ENCODE measurements at regions not wholly inside any gene's neighbourhood (a gene's known extent, or its start where the extent isn't known, plus 50 kb on each side); places are given as distances from the start of the nearest gene placed in this dataset.
"Not testable (repeated sequence)": the region's sequence is repeated elsewhere in the genome, so short reads cannot be mapped to it uniquely, and the experiment has no call there.

DNA sequence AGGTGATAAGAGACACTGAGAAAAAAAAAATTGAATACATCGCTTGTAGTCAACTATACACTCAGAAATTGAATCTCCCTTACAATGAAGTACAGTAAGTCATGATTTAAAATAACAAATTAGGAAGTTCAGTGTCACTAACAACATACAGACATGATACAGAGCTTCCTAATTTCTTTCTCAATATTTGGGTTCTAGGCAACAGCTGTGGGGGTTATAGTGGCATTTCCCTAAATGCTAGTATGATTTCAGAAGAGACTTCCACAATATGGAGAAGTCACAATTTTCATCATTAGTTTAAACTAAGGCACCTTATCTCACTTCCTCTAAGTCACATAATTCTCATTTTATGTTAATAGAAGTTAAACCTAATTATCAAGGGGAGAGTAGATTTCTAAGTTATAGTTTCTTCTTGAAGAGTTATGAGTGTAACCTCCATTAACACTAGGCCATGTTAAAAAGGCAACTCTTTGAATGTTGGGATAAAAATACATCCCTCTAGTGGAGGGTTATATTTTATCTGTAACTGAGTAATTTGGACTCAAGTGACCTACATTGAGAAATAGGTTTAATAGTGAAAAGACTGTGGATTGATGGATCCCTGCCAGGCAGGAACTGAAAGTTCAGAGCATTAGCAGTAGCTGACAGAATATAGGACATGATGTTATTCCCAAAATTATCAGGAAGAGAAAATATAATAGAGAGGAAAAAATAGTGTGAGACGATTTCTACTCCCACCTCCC lies 286.0 kb upstream of the SUCLG2 start:
- DNase-seq, result peak; percentile 39 to 58

DNA sequence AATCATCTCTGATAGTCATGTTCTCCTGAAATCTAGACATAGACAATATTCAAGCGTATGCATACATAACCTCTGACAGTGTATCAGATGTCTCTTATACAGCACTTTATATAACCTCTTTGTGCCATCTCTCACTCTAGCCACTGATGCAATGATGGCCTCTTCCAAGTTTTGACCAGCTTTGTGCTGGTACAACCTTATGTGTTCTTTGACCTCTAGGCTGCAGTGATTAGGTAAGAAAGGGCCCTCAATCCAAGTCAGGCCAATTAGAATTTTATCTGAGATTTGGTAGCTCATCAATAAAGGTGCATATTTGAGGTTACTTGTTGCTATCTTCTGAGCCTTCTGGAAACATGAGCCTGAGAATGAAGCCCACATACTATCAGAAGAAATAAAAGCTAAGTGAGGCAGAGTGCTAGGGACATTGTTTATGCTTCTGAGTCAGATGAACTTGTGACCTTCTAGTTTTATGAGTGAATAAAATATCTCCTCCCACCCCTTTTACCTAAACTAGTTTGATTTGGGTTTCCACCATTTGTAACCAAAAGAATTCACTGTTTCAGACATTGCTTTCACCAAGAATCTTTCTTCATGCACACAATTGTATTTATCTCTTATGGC lies 283.2 kb upstream of the SUCLG2 start:
- DNase-seq, result no peak

DNA sequence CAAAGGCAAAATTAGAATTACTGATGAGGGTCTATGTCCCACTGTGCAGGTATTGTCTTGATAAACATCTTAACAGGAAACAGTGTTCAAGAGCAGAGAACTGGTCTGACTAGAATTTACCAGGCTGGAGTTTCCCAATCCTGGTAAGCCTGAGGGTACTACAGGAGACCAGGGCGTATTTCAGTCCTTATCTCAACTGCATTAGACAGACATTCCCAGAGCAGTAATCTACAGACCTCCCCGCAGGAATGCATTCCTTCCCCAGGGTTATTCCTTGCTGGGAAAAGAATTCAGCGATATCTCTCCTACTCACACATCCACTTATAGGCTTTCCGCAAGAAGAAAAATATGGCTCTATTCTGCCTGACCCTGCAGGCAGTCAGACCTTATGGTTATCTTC lies 276.0 kb upstream of the SUCLG2 start:
- not testable (repeated sequence) for DNase-seq

DNA sequence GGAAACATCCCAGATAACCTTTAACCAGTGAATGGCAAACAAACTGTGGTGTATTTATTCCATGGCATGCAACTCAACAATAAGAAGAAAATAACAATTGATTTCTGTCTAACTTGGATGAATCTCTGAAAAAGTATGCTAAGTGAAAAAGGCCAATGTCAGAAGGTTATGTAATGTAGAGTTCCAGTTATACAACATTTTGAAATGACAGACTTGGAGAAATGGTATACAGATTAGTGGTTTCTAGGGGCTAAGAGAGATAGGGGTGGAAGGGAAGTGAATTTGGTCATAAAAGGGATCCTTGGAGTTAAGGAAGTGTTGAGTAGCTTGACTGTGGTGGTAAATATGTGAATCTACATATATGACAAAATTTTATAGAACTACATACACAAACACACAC lies 269.4 kb upstream of the SUCLG2 start:
- DNase-seq, result peak; percentile 5 to 15

DNA sequence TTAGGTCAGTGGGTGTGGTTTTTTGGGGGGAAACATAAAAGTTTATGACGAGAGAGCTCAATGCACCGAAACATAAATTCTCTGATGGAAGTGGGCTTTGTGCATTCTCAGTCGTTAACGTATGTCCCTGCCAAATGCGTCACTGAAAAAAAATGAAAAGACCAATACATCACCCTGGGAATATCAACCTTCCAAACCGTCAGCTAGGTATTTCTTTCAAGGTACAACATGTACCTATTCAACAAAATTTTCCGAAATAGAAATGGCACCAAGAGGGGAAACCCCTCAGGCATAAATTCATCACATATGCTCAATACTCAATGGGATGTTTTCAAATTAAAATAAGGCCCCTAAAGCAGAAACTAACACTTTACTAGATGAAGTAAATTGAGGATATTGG lies 266.6 kb upstream of the SUCLG2 start:
- DNase-seq, result no peak

DNA sequence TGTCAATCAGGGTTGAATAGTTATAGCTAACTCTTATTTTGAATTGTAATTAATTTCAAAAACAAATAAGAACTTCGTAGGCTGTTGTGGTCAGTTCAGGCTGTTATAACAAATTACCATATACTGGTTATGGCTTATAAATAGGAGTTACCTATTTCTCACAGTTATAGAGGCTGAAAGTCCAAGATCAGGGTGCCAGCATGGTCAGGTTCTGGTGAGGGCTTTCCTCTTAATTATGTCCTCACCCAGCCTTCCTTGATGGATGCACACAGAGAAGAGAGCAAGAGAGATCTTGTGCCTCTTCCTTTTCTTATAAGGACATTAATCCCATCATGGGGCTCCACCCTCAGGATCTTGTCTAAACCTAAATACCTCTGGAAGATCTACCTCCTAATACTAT lies 265.9 kb upstream of the SUCLG2 start:
- no peak for DNase-seq

DNA sequence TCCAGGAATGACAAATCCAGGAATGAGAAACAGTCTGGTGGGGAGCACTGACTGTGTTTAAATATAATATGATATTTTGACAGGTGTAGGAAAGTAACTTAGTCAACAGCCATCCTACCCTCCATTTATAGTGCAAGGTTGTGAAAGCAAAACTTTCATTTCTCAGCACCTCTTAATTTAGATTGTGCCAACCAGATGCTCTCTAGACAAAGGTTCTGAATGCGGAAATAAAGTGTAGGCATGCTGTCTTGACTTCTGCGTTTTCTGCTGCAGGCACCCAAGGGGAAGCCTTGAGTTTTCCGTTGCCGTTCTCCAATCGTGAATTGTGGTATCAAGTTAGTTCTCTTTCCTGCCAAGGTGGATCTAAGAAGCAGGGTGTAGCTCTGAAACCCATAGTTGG lies 261.9 kb upstream of the SUCLG2 start:
- no peak for DNase-seq

DNA sequence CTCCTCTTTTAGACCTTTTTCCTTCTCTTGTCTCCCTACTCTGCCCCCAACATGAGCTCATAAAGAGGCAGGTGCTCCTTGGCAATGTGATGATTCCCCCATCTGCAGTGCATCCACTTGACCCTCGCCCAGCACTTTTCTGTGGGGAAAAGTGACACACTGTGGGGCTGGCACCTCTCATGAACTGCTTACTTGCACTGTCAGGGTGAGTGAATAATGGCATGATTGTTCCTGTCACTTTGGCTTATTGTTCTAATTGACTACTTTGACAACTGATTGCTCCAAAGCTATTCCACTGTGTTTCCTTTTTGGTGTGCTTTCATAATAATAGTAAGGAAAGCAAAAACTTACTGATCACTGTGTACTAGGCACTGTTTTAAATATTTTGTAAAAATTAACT lies 253.3 kb upstream of the SUCLG2 start:
- no peak for DNase-seq

DNA sequence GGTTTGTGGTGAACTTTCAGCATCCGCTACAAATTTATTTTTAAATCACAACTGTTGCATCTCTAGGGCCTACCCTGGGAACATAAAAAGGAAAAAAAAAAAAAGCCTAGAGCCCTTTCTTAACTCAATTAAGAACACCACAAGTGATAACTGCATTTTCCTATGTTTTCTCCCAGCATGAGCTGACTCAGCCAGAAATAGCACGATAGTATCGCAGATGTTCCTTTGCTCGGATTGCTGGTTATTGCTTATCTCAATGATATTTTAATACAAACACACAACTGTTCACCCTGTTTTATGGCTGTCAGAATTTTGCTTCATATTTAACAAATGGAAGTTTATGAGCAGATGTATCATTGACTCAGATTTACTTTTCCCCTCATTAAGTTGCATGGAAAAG lies 251.8 kb upstream of the SUCLG2 start:
- DNase-seq, result no peak

DNA sequence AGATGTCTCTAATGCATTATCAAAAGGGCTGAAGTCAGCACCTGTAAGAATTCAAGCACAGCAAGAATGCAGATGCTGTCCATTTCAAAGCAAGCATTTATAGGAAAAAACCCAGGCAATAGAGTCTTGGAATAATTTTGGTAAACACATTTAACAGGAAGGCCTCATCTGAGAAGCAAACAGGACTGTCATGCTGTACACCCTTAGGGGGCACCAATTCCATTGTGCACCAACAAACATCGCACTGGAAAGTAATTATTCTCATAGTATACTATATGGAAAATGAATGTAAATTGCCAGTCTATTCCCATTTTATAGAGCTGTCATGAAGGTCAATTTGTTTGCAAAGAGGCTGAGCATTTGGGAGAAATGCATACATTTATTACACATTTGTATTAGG lies 247.3 kb upstream of the SUCLG2 start:
- no peak for DNase-seq

DNA sequence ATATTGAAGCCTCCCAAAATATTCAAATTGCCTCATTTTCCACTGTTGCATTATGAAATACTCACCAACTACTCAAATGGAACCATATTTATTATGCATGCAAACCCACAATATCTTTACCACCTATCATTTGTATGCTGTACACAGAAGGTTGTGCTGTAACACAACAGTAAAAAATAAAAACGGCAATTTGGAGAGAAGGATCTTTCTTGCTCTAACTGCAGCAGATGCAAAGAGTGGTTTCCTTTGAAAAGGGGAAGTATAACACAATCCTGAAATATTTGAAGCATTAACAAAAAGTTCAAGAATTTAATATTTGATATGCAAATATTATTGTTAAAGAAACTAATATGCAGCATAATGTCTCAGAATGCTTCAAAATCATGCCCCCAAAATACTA lies 244.5 kb upstream of the SUCLG2 start:
- DNase-seq, result peak; percentile 5 to 18

DNA sequence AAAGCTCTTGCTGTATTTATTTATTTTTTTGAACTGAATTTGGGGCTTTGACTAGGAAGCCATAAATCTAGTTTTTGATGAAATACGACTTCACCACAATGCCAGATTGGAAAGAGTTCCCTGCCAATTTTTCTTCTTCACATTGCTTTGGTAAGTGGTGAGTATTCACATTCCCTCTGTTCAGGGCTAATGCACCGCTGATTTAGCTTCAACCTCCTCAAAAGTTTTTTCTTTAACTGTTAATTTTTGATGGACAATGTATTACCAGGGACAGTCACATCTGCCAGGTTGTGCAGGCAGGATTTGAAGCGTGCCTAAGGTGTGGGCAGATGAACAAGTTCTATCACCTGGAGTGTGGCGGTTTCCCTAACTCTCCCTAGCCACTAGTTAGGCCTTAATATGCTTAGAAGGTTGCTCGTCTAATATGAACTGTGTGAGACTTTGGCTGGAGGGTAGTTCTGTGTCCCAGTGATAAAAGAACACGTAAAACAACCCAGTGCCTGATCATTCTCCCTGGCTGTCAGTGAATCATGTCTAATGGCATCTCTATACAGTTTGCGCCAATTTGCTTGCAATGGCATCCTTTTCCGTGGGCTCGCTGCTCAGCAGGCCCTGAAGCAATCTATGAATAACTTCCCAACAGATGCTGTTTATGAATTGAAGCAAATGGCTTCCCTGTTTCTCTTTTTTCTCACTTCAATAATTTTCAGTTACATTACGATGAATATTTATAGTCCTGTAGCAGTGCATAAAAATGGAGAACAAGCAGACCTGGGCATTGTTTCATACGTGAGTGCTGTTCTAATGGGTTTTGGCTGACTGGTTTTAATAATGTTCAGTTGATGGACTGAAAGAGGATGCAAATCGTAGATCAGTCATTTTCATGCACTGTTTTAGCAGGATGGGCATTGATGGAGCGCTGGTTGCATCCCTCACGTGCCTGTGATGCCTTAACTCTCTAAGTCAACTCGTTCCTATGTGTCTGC lies 243.2 kb upstream of the SUCLG2 start:
- DNase-seq, result no peak

DNA sequence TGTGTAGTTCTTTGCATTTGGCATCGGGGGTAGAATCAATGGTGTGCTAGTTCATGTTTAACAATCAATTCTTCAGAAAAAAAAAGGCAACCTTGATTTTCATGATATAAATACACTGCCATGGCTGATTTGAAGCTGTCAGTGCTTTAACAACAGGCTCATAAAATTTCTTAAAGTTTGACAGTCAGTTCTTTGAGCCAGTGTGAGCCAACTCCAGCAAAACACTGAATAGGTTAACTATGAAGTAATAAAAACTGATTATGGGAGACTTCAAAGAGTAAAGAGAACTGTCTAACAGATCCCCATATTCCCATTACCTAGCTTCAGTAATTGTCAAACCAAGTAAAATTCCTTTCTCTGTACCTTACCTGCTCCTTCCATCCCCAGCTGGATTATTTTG lies 241.7 kb upstream of the SUCLG2 start:
- no peak for DNase-seq

DNA sequence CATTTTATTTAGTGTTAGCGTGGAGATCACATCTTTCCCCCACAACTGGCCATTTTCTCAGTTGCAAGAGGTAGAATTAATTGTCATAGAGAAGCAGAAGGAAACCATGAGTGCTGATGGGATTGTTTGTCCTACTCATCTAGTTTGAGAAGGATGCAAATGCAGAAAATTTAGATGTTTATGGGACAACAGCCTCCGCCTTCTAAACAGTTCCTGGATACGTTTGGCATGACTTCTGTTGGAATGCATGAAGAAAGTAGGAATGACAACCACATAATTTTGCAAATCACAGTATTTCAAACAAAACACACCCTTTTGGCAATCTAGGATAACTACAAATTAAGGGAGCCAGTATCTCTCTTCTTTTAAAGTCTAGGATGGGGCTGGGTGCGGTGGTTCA lies 240.1 kb upstream of the SUCLG2 start:
- no peak for DNase-seq

DNA sequence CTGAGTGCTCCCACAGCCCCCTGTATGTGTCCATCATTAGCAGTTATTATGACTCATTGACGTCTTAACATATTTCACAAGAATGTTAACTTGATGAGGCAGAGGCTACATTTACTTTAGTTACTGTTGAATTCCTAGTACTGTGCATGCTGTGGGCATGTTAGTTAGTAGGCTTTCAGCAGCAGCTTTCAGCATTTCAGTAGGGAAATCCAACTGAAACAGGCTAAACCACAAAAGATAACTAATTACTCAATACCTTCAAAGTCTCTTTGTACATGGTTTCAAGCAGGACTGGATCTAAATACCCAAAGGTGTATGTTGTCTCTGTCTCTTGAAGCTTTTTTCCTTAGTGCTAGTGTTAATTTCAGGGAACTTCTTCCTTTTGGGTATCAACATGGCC lies 229.9 kb upstream of the SUCLG2 start:
- no peak for DNase-seq

DNA sequence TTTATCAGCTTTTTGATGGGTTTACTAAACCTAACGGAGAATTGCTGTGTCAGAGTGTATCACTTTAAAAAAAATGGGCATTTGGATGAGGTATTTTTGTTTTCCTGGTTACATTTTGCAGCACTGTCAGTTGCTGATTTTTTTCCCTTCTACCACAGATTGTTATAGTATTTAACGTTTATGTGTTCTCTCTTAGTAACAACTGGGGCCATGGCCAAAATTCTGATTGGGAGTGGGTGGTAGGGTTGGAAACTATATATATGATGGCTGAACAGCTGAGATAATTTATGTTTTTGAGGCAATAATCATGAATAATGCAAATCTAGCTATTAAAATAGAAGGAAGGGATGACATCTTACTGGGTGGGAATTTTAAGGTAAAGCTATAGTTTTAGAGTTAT lies 229.4 kb upstream of the SUCLG2 start:
- no peak for DNase-seq

DNA sequence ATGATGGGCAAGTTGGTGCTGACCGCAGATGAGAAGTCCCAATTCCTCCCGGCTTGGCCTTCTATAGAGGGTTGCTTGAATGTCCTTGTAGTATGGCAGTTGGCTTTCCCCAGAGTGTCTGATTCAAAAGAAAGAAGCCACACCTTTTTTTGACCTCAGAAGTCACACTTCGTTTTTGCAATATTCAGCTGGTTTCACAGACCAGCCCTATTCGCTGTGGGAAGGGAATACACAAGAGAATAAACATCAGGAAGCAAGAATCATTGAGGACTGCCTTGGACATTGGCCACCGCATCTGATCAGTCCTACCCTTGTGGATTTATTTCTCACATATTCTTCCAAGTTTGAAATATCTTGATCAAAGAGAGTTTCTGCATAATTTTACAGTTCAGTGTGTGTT lies 228.6 kb upstream of the SUCLG2 start:
- DNase-seq, result no peak

DNA sequence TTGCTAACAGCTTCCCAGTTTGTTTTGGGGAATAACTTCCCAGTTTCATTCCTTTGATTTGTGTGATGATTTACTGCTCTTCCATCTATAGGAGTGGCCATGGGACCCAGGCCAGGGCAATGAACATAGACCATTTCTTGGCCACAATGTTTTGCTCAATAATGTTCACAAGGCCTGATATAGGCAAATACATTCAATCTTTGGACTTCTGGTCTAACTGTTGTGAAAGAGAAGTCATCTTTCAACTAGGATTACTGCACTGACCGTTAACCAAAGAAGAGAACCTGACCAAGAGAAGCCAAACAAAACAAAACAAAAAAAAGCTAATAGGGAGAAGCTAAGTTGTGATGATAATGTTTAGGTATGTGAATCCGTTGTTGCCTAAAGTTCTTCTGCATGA lies 221.8 kb upstream of the SUCLG2 start:
- DNase-seq, result no peak

DNA sequence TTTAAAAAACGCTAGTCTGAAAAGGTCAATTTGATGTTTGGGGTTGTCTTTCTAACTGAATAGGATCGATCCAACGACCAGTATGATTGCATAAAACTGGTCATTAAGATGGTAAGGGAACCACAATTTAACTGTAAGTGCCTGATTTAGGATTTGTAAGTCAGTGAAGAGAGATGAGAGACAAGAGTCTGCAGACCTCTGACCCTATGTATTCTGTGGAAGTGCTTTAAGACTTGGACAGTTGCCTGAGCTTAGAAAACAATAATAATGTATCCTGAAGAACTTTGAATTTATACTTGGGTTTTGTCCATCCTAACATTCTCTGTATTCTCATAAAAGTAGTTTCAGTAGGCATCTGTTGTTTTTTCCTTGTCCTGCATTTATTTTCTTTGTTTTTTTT lies 221.4 kb upstream of the SUCLG2 start:
- no peak for DNase-seq

DNA sequence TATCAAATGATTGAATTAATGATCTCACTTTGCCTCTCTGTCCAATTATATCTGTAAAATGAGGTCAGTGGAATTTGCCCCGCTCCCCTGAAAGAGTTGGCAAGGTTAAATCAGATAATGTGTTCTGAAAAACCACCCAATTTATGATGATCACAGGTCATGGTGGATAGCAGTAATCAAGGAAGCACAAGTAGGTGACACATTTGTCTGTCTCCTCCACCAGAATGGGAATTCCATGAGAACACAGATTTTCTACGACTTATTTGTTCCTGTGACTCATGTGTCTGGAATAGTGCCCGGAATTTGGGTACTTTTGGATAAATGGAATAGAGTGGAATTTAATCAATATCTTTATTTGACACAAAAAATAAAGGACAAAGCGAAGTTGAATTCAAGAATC lies 220.9 kb upstream of the SUCLG2 start:
- no peak for DNase-seq

DNA sequence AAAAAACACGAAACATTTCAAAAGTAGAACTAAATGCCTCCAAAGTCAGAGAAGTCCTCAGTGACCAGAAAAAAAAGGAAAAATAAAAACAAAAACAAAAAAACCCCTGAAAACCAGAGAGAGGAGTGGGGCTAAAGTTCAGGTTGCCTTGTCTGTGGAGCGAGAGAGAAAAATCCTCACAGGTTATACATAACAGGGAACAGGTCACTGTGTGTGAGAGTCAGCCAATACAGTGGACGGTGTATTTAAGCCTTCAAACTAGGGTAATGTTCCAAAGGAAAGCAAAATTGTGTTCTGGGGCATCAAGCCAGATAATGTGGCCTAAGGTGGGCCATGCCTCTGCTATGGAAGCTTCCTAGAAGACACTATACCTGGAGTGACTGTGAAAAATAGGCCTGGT lies 216.1 kb upstream of the SUCLG2 start:
- no peak for DNase-seq

DNA sequence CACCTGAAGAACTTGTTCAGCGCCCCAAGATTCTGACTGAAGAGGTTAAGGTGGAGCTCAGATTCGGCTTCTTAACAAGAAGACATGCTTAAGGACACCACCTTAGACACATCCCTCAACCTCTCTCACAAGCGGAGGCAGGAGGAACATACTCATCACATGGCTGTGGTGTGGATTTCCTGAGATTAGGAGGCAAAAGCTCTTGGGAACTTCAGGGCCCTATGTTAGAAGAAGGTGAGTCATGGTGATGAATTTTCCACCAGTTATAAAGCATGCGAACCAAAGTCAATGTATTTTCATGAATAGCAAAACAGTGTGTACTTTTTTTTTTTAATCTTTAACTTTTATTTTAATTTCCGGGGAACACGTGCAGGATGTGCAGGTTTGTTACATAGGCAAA lies 212.2 kb upstream of the SUCLG2 start:
- no peak for DNase-seq

DNA sequence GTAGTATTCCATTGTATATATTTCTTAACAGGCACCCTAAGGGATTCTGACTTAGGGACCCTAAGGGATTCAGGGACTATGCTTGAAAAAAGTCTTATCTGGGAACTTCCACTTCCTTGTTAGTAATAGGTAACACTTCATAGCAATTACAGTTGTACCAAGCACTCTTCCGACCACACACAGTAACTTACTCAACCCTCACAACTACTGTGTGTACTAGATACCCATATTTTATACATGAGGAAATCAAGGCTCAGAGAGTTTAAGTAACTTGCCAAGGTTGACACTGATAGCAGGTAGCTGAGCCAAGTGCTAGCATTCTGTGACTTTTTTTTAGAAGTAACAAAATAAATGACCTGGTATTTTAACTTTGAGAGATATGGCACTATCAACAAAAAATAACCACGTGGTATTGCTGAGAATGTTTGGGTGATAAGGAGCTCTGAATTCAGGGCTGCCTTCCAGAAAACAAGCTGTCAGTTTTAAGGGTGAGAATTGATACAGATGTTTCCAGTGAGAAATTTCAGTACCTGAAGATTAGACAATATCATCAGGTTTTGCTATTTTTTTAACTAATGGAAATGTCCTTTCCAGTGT lies 210.3 kb upstream of the SUCLG2 start:
- no peak for DNase-seq

Data from AML-193 (cell line).